ENCODE measurements at regions not wholly inside any gene's neighbourhood (a gene's known extent, or its start where the extent isn't known, plus 50 kb on each side); places are given as distances from the start of the nearest gene placed in this dataset.

GRCh38 chr18:76053551-76053950, 441.5 kb downstream of the ZNF516 start:
- TF ChIP-seq, protein P1, sequence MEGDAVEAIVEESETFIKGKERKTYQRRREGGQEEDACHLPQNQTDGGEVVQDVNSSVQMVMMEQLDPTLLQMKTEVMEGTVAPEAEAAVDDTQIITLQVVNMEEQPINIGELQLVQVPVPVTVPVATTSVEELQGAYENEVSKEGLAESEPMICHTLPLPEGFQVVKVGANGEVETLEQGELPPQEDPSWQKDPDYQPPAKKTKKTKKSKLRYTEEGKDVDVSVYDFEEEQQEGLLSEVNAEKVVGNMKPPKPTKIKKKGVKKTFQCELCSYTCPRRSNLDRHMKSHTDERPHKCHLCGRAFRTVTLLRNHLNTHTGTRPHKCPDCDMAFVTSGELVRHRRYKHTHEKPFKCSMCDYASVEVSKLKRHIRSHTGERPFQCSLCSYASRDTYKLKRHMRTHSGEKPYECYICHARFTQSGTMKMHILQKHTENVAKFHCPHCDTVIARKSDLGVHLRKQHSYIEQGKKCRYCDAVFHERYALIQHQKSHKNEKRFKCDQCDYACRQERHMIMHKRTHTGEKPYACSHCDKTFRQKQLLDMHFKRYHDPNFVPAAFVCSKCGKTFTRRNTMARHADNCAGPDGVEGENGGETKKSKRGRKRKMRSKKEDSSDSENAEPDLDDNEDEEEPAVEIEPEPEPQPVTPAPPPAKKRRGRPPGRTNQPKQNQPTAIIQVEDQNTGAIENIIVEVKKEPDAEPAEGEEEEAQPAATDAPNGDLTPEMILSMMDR (conservative IDR thresholded peaks at IDR 0.05 in 1 of 2, IDR thresholded peaks at IDR 0.05 in 1 of 2; ENCODE audit: low read depth in 1 of 2, low read length in 2 of 2): no peak
- TF ChIP-seq EZH2 (IDR thresholded peaks at IDR 0.05; ENCODE audit: low read length, missing control alignments): no peak

All from fibroblast of lung (primary cell).